GM23338 (cell line): ENCODE measurements at regions not wholly inside any gene's neighbourhood (a gene's known extent, or its start where the extent isn't known, plus 50 kb on each side); places are given as distances from the start of the nearest gene placed in this dataset.

ENCODE experiments used
- ATAC-seq: fragments of 200-7000 bp; cut with Tn5 transposase; 3 replicates; pipeline ENCODE4 v1.9.1; 2020
- DNase-seq: peaks from one replicate; pipeline ENCODE4 v3.0.0-alpha.2; 2015; ENCODE audit warnings: low spot score
- H2AFZ ChIP-seq: fragments of 200-600 bp; sonication (generic); 2 replicates; pipeline ENCODE4 v1.8.0; 2016; ENCODE audit warnings: antibody characterized with exemption, mild to moderate bottlenecking, moderate library complexity
- H3F3A ChIP-seq: fragments of 200-600 bp; sonication (generic); replicated peaks from 2 replicates; pipeline ENCODE4 v1.8.0; 2017; ENCODE audit warnings: antibody characterized with exemption, mixed run types, low read depth
- H3K27ac ChIP-seq: fragments of 200-600 bp; sonication (generic); 2 replicates; pipeline ENCODE4 v1.6.1; 2016; ENCODE audit warnings: low read depth
- H3K27me3 ChIP-seq: fragments of 200-600 bp; sonication (generic); 2 replicates; pipeline ENCODE4 v1.8.0; 2016; ENCODE audit warnings: mild to moderate bottlenecking, mixed run types, moderate library complexity; ENCODE audit not compliant: insufficient read depth
- H3K36me3 ChIP-seq: fragments of 200-600 bp; sonication (generic); 2 replicates; pipeline ENCODE4 v1.8.0; 2016; ENCODE audit warnings: mild to moderate bottlenecking; ENCODE audit not compliant: insufficient read depth
- H3K4me1 ChIP-seq: fragments of 200-600 bp; sonication (generic); 2 replicates; pipeline ENCODE4 v1.8.0; 2016; ENCODE audit warnings: mild to moderate bottlenecking, moderate library complexity; ENCODE audit not compliant: insufficient read depth
- H3K4me2 ChIP-seq: fragments of 200-600 bp; sonication (generic); 2 replicates; pipeline ENCODE4 v1.7.1; 2017; ENCODE audit warnings: mixed run types
- H3K4me3 ChIP-seq: fragments of 200-600 bp; sonication (generic); 2 replicates; pipeline ENCODE4 v1.6.1; 2016; ENCODE audit warnings: mixed run types
- H3K79me2 ChIP-seq: fragments of 200-600 bp; sonication (generic); replicated peaks from 2 replicates; pipeline ENCODE4 v1.8.0; 2017; ENCODE audit warnings: mild to moderate bottlenecking; ENCODE audit not compliant: insufficient read depth
- H3K9me2 ChIP-seq: fragments of 200-600 bp; sonication (generic); 2 replicates; pipeline ENCODE4 v1.8.0; 2017; ENCODE audit not compliant: insufficient read depth
- H4K20me1 ChIP-seq: fragments of 200-600 bp; sonication (generic); replicated peaks from 2 replicates; pipeline ENCODE4 v1.8.0; 2017; ENCODE audit warnings: mild to moderate bottlenecking; ENCODE audit not compliant: insufficient read depth
- H3K27ac Mint-ChIP-seq: 2 replicates; pipeline ENCODE4 v1.8.0; 2020; ENCODE audit warnings: inconsistent platforms, mild to moderate bottlenecking, moderate library complexity, mixed read lengths
- H3K27me3 Mint-ChIP-seq: 3 replicates; pipeline ENCODE4 v1.8.0; 2022; ENCODE audit warnings: low read depth, mild to moderate bottlenecking, moderate library complexity, mixed read lengths, inconsistent platforms; ENCODE audit not compliant: insufficient read depth, poor library complexity
- H3K36me3 Mint-ChIP-seq: 3 replicates; pipeline ENCODE4 v1.8.0; 2021; ENCODE audit warnings: low read depth, mild to moderate bottlenecking, inconsistent platforms, moderate library complexity, mixed read lengths
- H3K4me1 Mint-ChIP-seq: 3 replicates; pipeline ENCODE4 v1.8.0; 2020; ENCODE audit warnings: mild to moderate bottlenecking, inconsistent platforms, mixed read lengths
- H3K4me3 Mint-ChIP-seq: 3 replicates; pipeline ENCODE4 v1.8.0; 2021; ENCODE audit warnings: moderate library complexity, mild to moderate bottlenecking, inconsistent platforms, mixed read lengths
- H3K9me3 Mint-ChIP-seq: 3 replicates; pipeline ENCODE4 v1.8.0; 2020; ENCODE audit warnings: moderate library complexity, mild to moderate bottlenecking, inconsistent platforms, mixed read lengths
- CTCF ChIP-seq, 2 experiments: fragments of 200-600 bp in 1 of 2; sonication (generic) in 1 of 2; conservative IDR thresholded peaks; 2 replicates each; pipeline versions ENCODE4 v1.5.1 to v1.6.1; 2016 to 2017; ENCODE audit warnings: antibody characterized with exemption in 2 of 2, low read depth in 2 of 2, mild to moderate bottlenecking in 2 of 2, moderate library complexity in 1 of 2
- EZH2phosphoT487 ChIP-seq: fragments of 200-600 bp; sonication (generic); IDR thresholded peaks from one replicate; pipeline ENCODE4 v1.8.1; 2018; ENCODE audit warnings: antibody characterized with exemption; ENCODE audit not compliant: unreplicated experiment
- JUNB ChIP-seq: IDR thresholded peaks from one replicate; pipeline ENCODE4 v1.6.1; 2016; ENCODE audit warnings: antibody characterized with exemption; ENCODE audit not compliant: unreplicated experiment
- ZNF114 ChIP-seq: fragments of 250-450 bp; sonication (Bioruptor Pico); IDR thresholded peaks from 2 replicates; pipeline ENCODE4 v1.5.0; 2020; ENCODE audit warnings: mild to moderate bottlenecking, moderate library complexity
- ZNF331 ChIP-seq: fragments of 250-450 bp; sonication (Bioruptor Pico); IDR thresholded peaks from 2 replicates; pipeline ENCODE4 v1.5.0; 2020; ENCODE audit warnings: low read depth, mild to moderate bottlenecking, moderate library complexity
- ZNF462 ChIP-seq: fragments of 250-450 bp; sonication (Bioruptor Pico); IDR thresholded peaks from 2 replicates; pipeline ENCODE4 v1.5.0; 2020; ENCODE audit warnings: mild to moderate bottlenecking, moderate library complexity

GRCh38 chr2:82055846-82056245 is 1751.3 kb upstream of the LRRTM1 start:
- no peaks in the 10 kb centered on the region for H3K79me2 ChIP-seq
- no peaks in the 10 kb centered on the region for H3K9me3 Mint-ChIP-seq
- DNase-seq (no peak), ATAC-seq (no peak)
- no peaks in the 10 kb centered on the region for H3K4me1 ChIP-seq
- no peaks in the 10 kb centered on the region for H4K20me1 ChIP-seq
- H3K36me3 ChIP-seq = no peaks in the 10 kb centered on the region
- H2AFZ ChIP-seq = no peak overlapping the region
- H3K27ac Mint-ChIP-seq = no peak overlapping the region
- TF ChIP-seq JUNB = no peak
- TF ChIP-seq ZNF331 (CRISPR knock-in tag) = no peak
- TF ChIP-seq CTCF (conservative IDR thresholded peaks at IDR 0.05; ENCODE audit: low read depth in 2 of 2) = no peak
- no peak for TF ChIP-seq ZNF114 (CRISPR knock-in tag)
- no peak for TF ChIP-seq ZNF462 (CRISPR knock-in tag)
- TF ChIP-seq EZH2phosphoT487 = no peak
- no peaks in the 10 kb centered on the region for H3F3A ChIP-seq
- no peak overlapping the region for H3K4me3 ChIP-seq
- H3K36me3 Mint-ChIP-seq = no peaks in the 10 kb centered on the region
- H3K27ac ChIP-seq = no peak overlapping the region
- peaks cover 5% of the 10 kb centered on the region; the same call in 2 of the 3 replicates for H3K4me1 Mint-ChIP-seq
- H3K4me3 Mint-ChIP-seq = no peak overlapping the region
- H3K27me3 ChIP-seq = no peaks in the 10 kb centered on the region
- H3K27me3 Mint-ChIP-seq = no peaks in the 10 kb centered on the region
- no peaks in the 10 kb centered on the region for H3K9me2 ChIP-seq
- H3K4me2 ChIP-seq = no peak overlapping the region
